H1 (cell line): ENCODE measurements at regions not wholly inside any gene's neighbourhood (a gene's known extent, or its start where the extent isn't known, plus 50 kb on each side); places are given as distances from the start of the nearest gene placed in this dataset.

ENCODE experiments used
- CTCF ChIA-PET: fragments of 300-600 bp; sonication (Branson Sonifier 250); formaldehyde crosslinking; loops from one replicate; lab custom pipeline; 2021; ENCODE audit not compliant: partially characterized antibody; lab: Charles Lee
- POLR2A ChIA-PET: fragments of 300-600 bp; sonication (Branson Sonifier 250); formaldehyde crosslinking; loops from one replicate; lab custom pipeline; 2021; ENCODE audit warnings: inconsistent platforms; ENCODE audit not compliant: partially characterized antibody; lab: Charles Lee
- DNase-seq, 2 experiments: peaks; one replicate each; pipeline versions ENCODE4 v3.0.0 to v3.0.0-alpha.2; 2010 to 2022; ENCODE audit warnings: low spot score in 2 of 2, low read depth in 1 of 2, mixed read lengths in 1 of 2
- FAIRE-seq: peaks from 2 replicates; lab custom pipeline; 2011; peaks lifted over from hg19 to GRCh38; lab: Jason Lieb, UNC
- H2AFZ ChIP-seq: 2 replicates; pipeline ENCODE4 v1.8.1; 2012; ENCODE audit warnings: low read length, inconsistent platforms
- H2AK5ac ChIP-seq: 2 replicates; pipeline ENCODE4 v1.6.1; 2013; ENCODE audit warnings: low read depth, low read length
- H2BK120ac ChIP-seq: replicated peaks from 2 replicates; pipeline ENCODE3; 2013; ENCODE audit warnings: low read depth, low read length, inconsistent platforms
- H2BK12ac ChIP-seq: 2 replicates; pipeline ENCODE4 v1.6.1; 2013; ENCODE audit warnings: low read depth, low read length
- H2BK15ac ChIP-seq: 2 replicates; pipeline ENCODE4 v1.6.1; 2013; ENCODE audit warnings: low read length
- H2BK20ac ChIP-seq: 2 replicates; pipeline ENCODE4 v1.6.1; 2013; ENCODE audit warnings: low read length
- H2BK5ac ChIP-seq: 2 replicates; pipeline ENCODE4 v1.6.1; 2013; ENCODE audit warnings: low read depth, low read length
- H3K14ac ChIP-seq: 2 replicates; pipeline ENCODE4 v1.6.1; 2013; ENCODE audit warnings: inconsistent platforms; ENCODE audit not compliant: insufficient read length
- H3K18ac ChIP-seq: 2 replicates; pipeline ENCODE4 v1.6.1; 2013; ENCODE audit warnings: low read length; ENCODE audit errors: extremely low read depth
- H3K23ac ChIP-seq: 2 replicates; pipeline ENCODE4 v1.6.1; 2013; ENCODE audit warnings: inconsistent platforms; ENCODE audit not compliant: insufficient read length
- H3K23me2 ChIP-seq: 2 replicates; pipeline ENCODE4 v1.6.1; 2013; ENCODE audit warnings: low read depth, low read length
- H3K27ac ChIP-seq: 2 replicates; pipeline ENCODE4 v1.6.1; 2011; ENCODE audit warnings: low read depth, low read length, inconsistent platforms
- H3K27me3 ChIP-seq, 4 experiments: replicated peaks in 1 of 4; 1 replicate in 1 of 4; 2 replicates in 3 of 4; pipeline versions ENCODE4 v1.6.1 to v1.8.1; 2011 to 2013; ENCODE audit warnings: low read length in 3 of 4, mild to moderate bottlenecking in 3 of 4, inconsistent platforms in 2 of 4, mixed read lengths in 2 of 4, moderate library complexity in 1 of 4; ENCODE audit not compliant: control insufficient read depth in 3 of 4, insufficient read depth in 3 of 4; ENCODE audit errors: extremely low read depth in 1 of 4
- H3K36me3 ChIP-seq, 4 experiments: 2 replicates each; pipeline versions ENCODE4 v1.6.1 to v1.8.1; 2011 to 2013; ENCODE audit warnings: mild to moderate bottlenecking in 4 of 4, low read length in 3 of 4, moderate library complexity in 2 of 4, control low read depth in 1 of 4, inconsistent platforms in 1 of 4; ENCODE audit not compliant: insufficient read depth in 4 of 4, control insufficient read depth in 2 of 4
- H3K4ac ChIP-seq: replicated peaks from 2 replicates; pipeline ENCODE3; 2013; ENCODE audit warnings: low read length, low read depth, mixed read lengths, inconsistent platforms; ENCODE audit not compliant: insufficient read length
- H3K4me1 ChIP-seq, 4 experiments: replicated peaks in 1 of 4; 1 replicate in 1 of 4; 2 replicates in 3 of 4; pipeline versions ENCODE4 v1.6.1 to v1.8.1; 2011 to 2013; ENCODE audit warnings: low read length in 3 of 4, inconsistent platforms in 2 of 4, mixed read lengths in 1 of 4; ENCODE audit not compliant: insufficient read depth in 4 of 4, control insufficient read depth in 3 of 4
- H3K4me2 ChIP-seq, 2 experiments: 2 replicates each; pipeline versions ENCODE4 v1.6.1 to v1.8.1; 2011 to 2013; ENCODE audit warnings: low read depth in 2 of 2, low read length in 2 of 2, control low read depth in 1 of 2, inconsistent platforms in 1 of 2, mild to moderate bottlenecking in 1 of 2; ENCODE audit not compliant: insufficient read depth in 1 of 2
- H3K4me3 ChIP-seq, 4 experiments: fragments of 200-600, 300-600 bp in 1 of 4; sonication (generic), shearing (Covaris generic), sonication (Bioruptor Twin) in 1 of 4; 2 replicates each; pipeline versions ENCODE4 v1.5.1 to v1.8.1; 2011 to 2016; ENCODE audit warnings: low read length in 4 of 4, low read depth in 3 of 4, control low read depth in 2 of 4, inconsistent platforms in 2 of 4, mild to moderate bottlenecking in 2 of 4, mixed read lengths in 1 of 4, moderate library complexity in 1 of 4; ENCODE audit not compliant: insufficient read depth in 2 of 4; ENCODE audit errors: extremely low read depth in 1 of 4
- H3K56ac ChIP-seq: replicated peaks from 2 replicates; pipeline ENCODE3; 2013; ENCODE audit warnings: low read depth, mild to moderate bottlenecking, mixed read lengths, low read length, inconsistent platforms; ENCODE audit not compliant: insufficient read length
- H3K79me1 ChIP-seq: 2 replicates; pipeline ENCODE4 v1.6.1; 2013; ENCODE audit warnings: low read depth, low read length, control low read depth
- H3K79me2 ChIP-seq, 2 experiments: 2 replicates each; pipeline versions ENCODE4 v1.6.1 to v1.8.1; 2012 to 2013; ENCODE audit warnings: low read length in 2 of 2, mild to moderate bottlenecking in 2 of 2, inconsistent platforms in 1 of 2; ENCODE audit not compliant: insufficient read depth in 2 of 2, control insufficient read depth in 1 of 2
- H3K9ac ChIP-seq, 4 experiments: replicated peaks in 1 of 4; 1 replicate in 1 of 4; 2 replicates in 3 of 4; pipeline versions ENCODE4 v1.6.1 to v1.8.1; 2011 to 2013; ENCODE audit warnings: low read depth in 3 of 4, low read length in 3 of 4, control low read depth in 2 of 4, mild to moderate bottlenecking in 2 of 4, moderate library complexity in 2 of 4, inconsistent platforms in 1 of 4; ENCODE audit errors: extremely low read depth in 1 of 4
- H3K9me3 ChIP-seq, 2 experiments: 2 replicates each; pipeline versions ENCODE4 v1.6.1 to v1.8.1; 2012 to 2013; ENCODE audit warnings: mild to moderate bottlenecking in 2 of 2, moderate library complexity in 2 of 2, control low read depth in 1 of 2, inconsistent platforms in 1 of 2, low read depth in 1 of 2, low read length in 1 of 2, mixed read lengths in 1 of 2; ENCODE audit not compliant: insufficient read depth in 2 of 2
- H4K20me1 ChIP-seq, 2 experiments: replicated peaks in 1 of 2; 2 replicates each; pipeline versions ENCODE3 to v1.8.1; 2011 to 2013; ENCODE audit warnings: inconsistent platforms in 2 of 2, low read length in 2 of 2, mild to moderate bottlenecking in 1 of 2; ENCODE audit not compliant: insufficient read depth in 2 of 2, control insufficient read depth in 1 of 2
- H4K5ac ChIP-seq: 2 replicates; pipeline ENCODE4 v1.6.1; 2013; ENCODE audit warnings: low read length, low read depth, mixed read lengths, inconsistent platforms; ENCODE audit not compliant: insufficient read length
- H4K8ac ChIP-seq: 2 replicates; pipeline ENCODE4 v1.8.0; 2013; ENCODE audit warnings: mild to moderate bottlenecking, moderate library complexity, low read length, inconsistent platforms; ENCODE audit not compliant: insufficient read depth; ENCODE audit errors: extremely low read depth
- H4K91ac ChIP-seq: replicated peaks from 2 replicates; pipeline ENCODE3; 2013; ENCODE audit warnings: low read length, mixed read lengths, inconsistent platforms; ENCODE audit not compliant: insufficient read length
- BACH1 ChIP-seq: IDR thresholded peaks from 2 replicates; pipeline ENCODE4 v1.6.1; 2012; ENCODE audit warnings: low read length, improper control_type of control experiment
- KDM5A ChIP-seq: fragments of 200-600 bp; IDR thresholded peaks from 2 replicates; pipeline ENCODE4 v1.7.1; 2012; ENCODE audit warnings: mild to moderate bottlenecking, low read length, inconsistent platforms, mixed read lengths
- MAFK ChIP-seq: IDR thresholded peaks from 2 replicates; pipeline ENCODE4 v1.6.1; 2012; ENCODE audit warnings: low read depth, mild to moderate bottlenecking, improper control_type of control experiment, low read length
- SIRT6 ChIP-seq: IDR thresholded peaks from one replicate; pipeline ENCODE4 v1.7.1; 2012; ENCODE audit warnings: low read length, inconsistent platforms
- SP4 ChIP-seq: IDR thresholded peaks from 2 replicates; pipeline ENCODE4 v1.6.1; 2012; ENCODE audit warnings: low read length, inconsistent platforms
- WGBS, 2 experiments: shearing (Covaris generic) in 1 of 2; methylation state at CpG; one replicate each; pipeline versions ENCODE4 v1.1.6 to v1.1.7; 2013 to 2015; ENCODE audit warnings: low lambda C conversion rate in 2 of 2, mixed read lengths in 2 of 2, inconsistent platforms in 1 of 2, low coverage in 1 of 2, missing lambda C conversion rate in 1 of 2; ENCODE audit not compliant: insufficient replicate concordance in 2 of 2, insufficient coverage in 1 of 2, insufficient read length in 1 of 2; ENCODE audit errors: extremely low coverage in 1 of 2, missing lambda C conversion rate in 1 of 2; 5-methylcytosine and 5-hydroxymethylcytosine counted together

- WGBS, 2 experiments: 84% methylated on average over 1 of the region's 1 CpG; no CpG with 5 or more reads in 1 of the 2 experiments
- H3K27ac ChIP-seq: no peak overlapping the region
- H3K36me3 ChIP-seq: no peaks in the 10 kb centered on the region
- no peaks in the 10 kb centered on the region for H3K27me3 ChIP-seq
- H2BK5ac ChIP-seq: no peak overlapping the region
- no peak overlapping the region for H3K23ac ChIP-seq
- H3K79me2 ChIP-seq: no peaks in the 10 kb centered on the region
- no peak for DNase-seq
- H4K5ac ChIP-seq: no peak overlapping the region
- no peak overlapping the region for H3K4me2 ChIP-seq
- no peaks in the 10 kb centered on the region for H3K79me1 ChIP-seq
- TF ChIP-seq BACH1: no peak
- TF ChIP-seq SIRT6: no peak
- no peak for TF ChIP-seq MAFK
- TF ChIP-seq KDM5A: no peak
- TF ChIP-seq SP4: no peak
- no peak overlapping the region for H2BK120ac ChIP-seq
- H3K4me3 ChIP-seq: no peak overlapping the region
- H4K20me1 ChIP-seq: no peaks in the 10 kb centered on the region
- H2BK20ac ChIP-seq: no peak overlapping the region
- no peak overlapping the region for H2AFZ ChIP-seq
- H4K91ac ChIP-seq: no peak overlapping the region
- H3K56ac ChIP-seq: no peak overlapping the region
- H2AK5ac ChIP-seq: no peak overlapping the region
- no peaks in the 10 kb centered on the region for H3K9me3 ChIP-seq
- no peak overlapping the region for H2BK15ac ChIP-seq
- ChIA-PET POLR2A (no interaction called here), CTCF (no interaction called here)
- no peak overlapping the region for H3K14ac ChIP-seq
- H3K4ac ChIP-seq: no peak overlapping the region
- H3K4me1 ChIP-seq: no peaks in the 10 kb centered on the region
- H3K18ac ChIP-seq: no peak overlapping the region
- no peak overlapping the region for H3K9ac ChIP-seq
- no peak overlapping the region for H4K8ac ChIP-seq
- no peaks in the 10 kb centered on the region for H3K23me2 ChIP-seq
- FAIRE-seq: no peak
- no peak overlapping the region for H2BK12ac ChIP-seq
Measured at GRCh38 chr1:38305666-38306065, 259.1 kb upstream of the POU3F1 start.
